Adipose tissue (tissue), 3 donors: ENCODE measurements at regions not wholly inside any gene's neighbourhood (a gene's known extent, or its start where the extent isn't known, plus 50 kb on each side); places are given as distances from the start of the nearest gene placed in this dataset.

Source experiments
- H3K27ac ChIP-seq: one replicate; pipeline ENCODE4 v1.5.1; 2013; ENCODE audit warnings: low read depth, low read length
- WGBS, 3 donors: extraction: QIAGEN DNeasy Blood & Tissue Kit; methylation state at CpG; one replicate each; pipeline ENCODE4 v1.1.7; 2013; 5-methylcytosine and 5-hydroxymethylcytosine counted together
- donor health status: healthy with polysubstance abuse.
- donor health status: Bipolar disorder and iron deficiency.
- donor health status: healthy.

DNA sequence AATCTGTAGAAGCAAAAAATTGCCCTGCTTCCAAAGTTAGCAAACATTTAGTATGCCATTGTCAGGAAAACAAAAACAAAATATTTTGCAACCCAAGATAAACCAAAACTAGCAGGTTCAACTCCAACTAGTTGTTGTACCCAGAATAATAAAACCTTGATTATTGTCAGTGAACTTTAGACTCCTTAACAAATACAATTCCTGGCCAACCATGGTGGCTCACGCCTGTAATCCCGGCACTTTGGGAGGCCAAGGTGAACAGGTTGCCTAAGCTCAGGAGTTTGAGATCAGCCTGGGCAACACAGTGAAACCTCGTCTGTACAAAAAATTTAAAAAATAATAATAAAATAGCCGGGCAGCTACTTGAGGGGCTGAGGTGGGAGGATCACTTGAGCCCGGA, 53.6 kb upstream of the EPCAM start:
- 86 to 89% (median 88%) methylated on average over 5 of the region's 5 CpGs for WGBS, 3 donors

DNA sequence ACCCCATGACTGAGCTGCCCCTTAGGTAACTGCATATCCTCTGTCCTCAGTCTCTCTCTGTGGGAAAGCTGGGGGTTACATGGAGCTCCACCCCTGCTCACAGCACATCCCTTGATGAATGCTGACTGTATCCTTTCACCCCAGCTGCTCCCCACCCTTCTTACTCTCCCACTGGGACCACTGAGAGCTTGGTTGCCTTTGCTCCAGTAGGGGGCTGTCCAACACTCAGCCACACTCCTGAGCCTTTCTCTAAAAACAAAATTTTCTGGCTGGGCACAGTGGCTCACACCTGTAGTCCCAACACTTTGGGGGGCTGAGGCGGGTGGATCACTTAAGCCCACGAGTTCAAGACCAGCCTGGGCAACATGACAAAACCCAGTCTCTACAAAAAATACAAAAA, 55.4 kb upstream of the EPCAM start:
- H3K27ac ChIP-seq = no peak overlapping the region
- WGBS, 3 donors = 77 to 93% (median 83%) methylated on average over 2 of the region's 2 CpGs

More for the DNA sequence above, 53.6 kb upstream of the EPCAM start:
- no peak overlapping the region for H3K27ac ChIP-seq

DNA sequence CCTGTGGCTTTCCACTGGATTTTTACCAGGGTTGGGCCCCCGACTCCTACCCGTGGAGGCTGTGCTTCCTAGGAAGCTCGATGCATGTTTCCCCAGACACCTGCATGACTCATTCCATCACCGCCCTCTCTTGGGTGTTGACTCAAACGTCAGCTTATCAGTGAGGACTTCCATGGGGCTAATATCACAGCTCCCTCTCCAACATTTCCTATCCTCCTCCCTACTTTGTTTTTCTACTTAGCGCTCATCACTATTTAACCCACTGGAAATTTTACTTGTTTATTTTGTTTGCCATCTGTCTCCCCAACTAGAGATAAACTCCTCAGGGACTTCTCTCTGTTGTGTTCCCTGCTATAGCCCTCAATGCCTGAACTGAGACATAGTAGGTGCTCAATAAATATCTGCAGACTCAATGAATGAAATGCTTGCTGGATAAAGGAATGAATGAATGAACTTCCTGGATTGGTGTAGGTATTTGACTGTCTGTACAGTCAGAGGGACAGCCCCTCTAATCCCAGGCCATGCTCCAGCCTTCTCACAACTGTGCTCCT, 55.9 kb upstream of the EPCAM start:
- WGBS, 3 donors = 52 to 64% (median 58%) methylated on average over 6 of the region's 6 CpGs
- no peak overlapping the region for H3K27ac ChIP-seq

DNA sequence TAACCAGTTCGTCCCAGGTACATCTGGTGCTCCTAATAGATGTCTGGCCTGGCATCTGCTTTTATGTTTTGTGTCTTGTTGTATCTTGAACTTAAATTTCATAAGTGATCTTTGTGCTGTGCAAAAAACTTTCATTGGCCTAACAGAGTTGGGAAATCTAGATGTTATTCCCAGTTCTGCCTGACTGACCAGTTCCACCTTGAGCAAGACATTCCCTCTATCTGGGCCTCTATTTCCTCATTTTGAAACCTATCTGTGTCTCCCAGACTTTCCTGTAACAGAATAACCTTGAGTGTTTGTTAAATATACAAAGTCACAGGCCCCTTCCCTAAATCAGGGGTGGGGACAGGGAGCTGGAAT, 56.6 kb upstream of the EPCAM start:
- WGBS, 3 donors = 84 to 93% (median 85%) methylated on average over 1 of the region's 1 CpG
- no peak overlapping the region for H3K27ac ChIP-seq

DNA sequence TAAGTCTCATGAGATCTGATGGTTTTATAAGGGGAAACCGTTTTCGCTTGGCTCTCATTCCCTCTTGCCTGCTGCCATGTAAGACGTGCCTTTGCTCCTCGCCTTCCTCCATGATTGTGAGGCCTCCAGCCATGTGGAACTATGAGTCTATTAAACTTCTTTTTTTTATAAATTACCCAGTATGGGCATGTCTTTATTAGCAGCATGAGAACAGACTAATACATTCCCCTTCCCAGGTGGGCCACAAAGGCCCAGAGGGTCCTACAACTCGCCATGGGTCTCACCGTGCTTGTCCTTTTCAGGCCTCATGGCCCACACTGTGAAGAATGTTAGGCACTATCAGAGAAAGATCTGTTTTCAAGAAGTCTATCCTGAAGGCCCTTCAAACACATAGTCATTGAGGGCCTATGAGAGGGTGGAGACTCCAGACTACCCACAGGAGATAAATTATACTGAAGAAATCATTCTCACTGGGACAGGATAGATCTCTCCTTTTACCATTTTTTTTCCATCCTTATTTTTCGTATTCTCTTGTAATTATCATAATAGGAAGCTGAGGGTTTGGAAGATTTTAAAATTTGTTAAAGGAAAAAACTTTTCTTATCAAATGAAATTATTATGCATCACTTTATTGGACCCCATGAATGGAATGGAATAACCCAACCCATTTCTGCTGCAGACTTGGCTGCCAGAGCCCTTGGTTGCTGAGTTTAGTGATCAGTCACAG, 57.2 kb upstream of the EPCAM start:
- H3K27ac ChIP-seq = no peak overlapping the region
- 89 to 94% (median 93%) methylated on average over 7 of the region's 7 CpGs for WGBS, 3 donors

DNA sequence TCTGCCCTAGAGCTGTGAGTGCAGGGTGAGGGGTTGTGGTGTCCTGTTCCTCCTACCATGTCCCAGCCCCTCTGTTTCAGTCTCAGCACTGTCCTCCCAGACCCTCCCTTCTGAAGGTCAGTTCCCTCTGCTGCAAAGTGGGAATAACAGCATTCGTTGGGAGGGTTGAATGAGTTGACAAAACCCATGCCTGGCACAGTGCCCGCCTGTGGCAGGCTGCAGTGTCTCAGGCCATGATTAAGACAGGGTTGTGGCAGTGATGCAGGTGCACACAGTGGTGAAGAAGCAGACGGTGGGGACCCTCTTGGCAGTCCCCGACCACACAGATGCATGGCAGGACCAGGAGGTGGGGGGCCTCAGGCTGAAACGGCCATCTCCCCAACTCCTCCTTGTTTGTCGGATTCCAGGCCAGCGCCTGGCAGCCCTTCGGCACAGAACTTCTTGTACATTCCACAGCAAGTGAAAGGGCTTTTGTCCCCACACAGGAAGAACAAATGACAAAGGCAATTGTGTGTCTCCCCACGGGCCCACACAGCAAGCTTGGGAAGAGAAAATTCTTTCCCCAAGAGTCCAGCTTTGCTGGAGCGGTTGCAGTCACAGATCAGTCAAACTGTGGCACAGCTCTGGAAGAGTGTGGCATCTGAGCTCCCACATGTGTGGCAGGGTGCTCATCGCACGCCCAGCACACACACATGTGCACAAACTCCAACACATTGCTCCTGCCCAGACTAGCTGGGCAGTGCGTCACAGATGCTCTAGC, 58.1 kb upstream of the EPCAM start:
- H3K27ac ChIP-seq = no peak overlapping the region
- 49 to 56% (median 55%) methylated on average over 13 of the region's 13 CpGs for WGBS, 3 donors

DNA sequence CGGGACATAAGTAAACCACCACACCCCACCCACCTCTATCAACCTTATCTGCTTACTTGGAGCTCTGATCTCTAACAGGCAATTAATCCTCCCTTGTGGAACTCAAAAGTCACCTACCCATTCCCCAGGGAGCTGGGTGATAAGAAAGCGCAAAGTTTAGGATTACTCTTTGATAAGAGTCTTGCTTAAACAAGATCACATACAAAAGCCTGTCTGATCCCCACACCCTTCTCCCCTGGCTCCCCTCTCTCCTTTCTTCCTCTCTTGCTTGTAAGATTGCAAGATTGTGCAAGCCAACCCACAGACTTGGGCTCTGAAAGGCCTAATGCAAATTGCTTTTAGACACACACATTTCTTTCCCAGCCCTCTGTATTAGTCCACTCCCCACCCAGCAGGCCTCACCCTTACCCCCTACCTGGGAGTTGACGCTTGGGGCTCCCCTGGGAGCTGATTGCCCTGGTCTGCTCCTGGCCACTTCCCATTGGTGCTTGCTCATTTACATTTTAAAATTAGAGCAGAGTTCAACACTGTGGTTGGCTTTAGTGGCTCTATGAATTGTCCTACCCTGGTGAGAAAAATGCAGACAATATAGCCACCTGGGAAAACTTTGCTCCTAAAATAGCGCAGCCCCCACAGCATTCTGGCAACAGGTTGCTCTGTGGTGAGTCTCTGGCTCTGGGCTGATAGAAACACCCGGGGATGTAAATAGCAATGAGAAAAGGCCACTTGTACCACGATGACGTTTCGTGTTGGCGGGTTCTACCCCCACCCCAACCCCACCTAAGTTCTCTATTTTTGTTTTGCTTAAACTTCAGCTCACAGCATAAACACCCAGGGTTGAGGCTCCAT, 58.9 kb upstream of the EPCAM start:
- 35 to 48% (median 39%) methylated on average over 9 of the region's 9 CpGs for WGBS, 3 donors
- H3K27ac ChIP-seq = peak overlapping the region; percentile 6

DNA sequence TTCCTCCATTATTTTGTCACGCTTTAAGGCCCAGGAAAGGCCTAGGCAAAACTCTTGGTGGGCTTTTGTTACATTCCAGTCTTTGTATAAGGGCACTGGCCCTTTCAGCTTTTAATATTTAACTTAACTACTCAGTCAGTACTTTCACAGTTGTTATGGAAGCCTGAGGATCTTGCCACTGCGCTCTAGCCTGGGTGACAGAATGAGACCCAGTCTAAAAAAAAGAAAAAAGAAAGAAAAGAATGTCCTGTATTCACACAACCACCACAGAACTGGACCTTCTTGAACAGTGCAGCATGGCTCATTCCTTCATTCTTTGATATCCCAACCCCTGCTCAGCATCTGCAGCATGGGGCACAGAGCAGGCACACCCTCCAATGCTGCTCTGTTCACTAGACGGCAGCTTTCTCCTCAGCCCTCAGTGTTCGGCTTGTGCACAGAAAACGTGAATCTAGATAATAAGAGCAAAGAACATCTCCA, 59.6 kb upstream of the EPCAM start:
- WGBS, 3 donors = 61 to 76% (median 75%) methylated on average over 5 of the region's 5 CpGs
- no peak overlapping the region for H3K27ac ChIP-seq

DNA sequence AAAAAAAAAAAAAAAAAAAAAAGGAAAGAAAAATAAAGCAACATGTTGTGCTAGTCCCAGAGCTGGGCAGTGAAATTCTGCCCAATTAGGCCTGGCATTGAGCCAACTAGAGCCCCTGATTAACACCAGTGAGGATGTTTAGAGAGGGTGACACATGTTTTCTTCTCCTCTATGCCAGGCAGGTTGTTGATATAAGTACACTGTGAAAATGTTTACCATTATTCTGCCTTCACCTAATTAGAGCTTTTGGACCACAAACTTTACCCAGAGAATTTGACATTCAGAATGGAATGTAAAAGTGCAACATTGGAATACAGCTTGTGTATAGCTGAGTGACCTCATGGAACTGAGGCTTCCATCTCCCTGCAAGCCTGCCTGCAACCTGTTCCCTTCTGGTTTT, 62.0 kb upstream of the EPCAM start:
- H3K27ac ChIP-seq = no peak overlapping the region

DNA sequence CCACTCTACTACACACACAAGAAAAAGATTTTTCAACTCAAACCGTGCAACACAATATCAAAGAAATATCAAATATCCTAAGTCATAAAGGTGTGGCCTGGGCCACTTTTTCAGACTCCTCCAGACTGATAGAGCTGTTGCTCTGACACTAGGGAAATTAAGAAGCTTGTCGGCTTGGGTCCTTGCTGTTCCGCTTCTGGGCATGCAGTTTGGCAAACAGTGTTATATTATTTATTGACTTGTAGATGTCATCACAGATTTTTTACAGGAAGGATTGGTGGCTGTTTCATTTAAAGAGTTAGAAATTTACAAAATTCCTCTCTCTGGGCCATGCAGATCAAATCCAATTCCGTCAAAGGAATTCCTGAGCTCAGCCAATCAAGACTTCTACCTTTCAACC, 64.5 kb upstream of the EPCAM start:
- H3K27ac ChIP-seq = no peak overlapping the region
- 49 to 78% (median 64%) methylated on average over 4 of the region's 4 CpGs for WGBS, 3 donors

DNA sequence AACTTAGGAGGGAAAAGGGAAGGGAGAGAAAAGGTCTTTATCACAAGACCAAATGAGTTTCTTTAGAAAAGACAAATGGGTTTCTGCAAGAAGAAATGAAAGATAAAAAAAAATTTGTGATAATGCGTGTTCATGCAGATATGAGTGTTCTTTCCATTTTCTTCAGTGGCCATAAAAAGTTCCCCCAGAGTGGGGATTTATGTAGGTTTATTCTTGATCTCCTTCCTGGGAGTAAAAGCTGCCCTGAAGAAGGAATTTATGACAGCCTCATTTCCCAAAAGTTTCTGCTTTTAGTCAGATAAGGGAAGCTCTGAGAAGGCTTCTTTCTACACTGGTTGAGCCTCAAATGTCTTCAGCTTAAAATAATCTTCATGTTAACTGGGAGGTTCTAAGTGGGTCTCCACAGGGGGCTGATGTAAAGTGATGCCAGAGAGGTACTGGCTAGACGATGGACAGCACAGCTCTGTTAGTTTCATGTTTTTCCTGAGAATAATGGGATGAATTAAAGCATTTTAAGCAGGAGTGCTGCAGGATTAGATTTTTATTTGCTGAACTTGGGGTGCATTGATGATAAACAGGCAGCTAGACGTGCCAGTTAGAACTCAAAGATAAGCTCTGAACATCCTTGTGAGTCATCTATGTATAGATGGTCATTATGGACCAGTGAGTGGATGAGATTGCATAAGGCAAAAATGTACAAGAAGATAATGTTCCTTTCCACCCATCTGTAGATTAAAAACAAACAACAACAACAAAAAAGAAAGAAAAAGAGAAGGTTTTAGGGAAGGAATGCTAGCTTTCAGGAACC, 65.6 kb upstream of the EPCAM start:
- WGBS, 3 donors = 52 to 56% (median 55%) methylated on average over 3 of the region's 3 CpGs
- no peak overlapping the region for H3K27ac ChIP-seq

DNA sequence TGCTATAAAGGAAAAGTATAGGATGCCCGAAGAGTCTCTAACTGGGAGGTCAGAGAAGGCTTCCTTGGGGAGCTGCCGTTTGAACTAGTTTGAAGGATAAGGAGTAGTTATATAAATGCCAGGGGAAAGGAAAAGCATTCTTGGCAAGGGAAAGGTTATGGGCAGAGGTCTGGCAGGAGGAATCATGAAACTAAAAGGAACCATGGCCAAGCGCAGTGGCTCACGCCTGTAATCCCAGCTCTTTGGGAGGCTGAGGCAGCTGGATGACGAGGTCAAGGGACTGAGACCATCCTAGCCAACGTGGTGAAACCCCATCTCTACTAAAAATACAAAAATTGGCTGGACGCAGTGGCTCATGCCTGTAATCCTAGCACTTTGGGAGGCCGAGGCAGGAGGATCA, 66.8 kb upstream of the EPCAM start:
- no peak overlapping the region for H3K27ac ChIP-seq
- WGBS, 3 donors = 64 to 78% (median 70%) methylated on average over 8 of the region's 8 CpGs

DNA sequence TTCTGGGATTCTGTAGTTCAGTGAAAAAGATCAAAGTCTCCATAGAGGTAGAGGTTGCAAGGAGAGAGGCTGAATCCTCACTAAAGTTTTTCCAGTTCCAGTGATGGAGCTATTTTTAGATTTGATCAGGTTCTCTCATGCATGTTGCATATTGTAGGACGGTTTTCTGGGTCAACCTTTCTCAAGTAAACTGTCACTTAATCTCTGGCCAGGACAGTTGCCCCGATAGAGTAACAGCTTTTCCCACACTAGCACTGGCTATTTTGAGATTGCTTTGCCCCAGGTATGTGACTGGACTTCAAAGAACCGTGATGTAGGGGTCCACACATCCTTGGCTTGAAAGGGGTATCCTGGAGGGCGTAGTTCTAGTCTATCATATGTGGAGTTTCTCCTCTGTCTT, 67.4 kb upstream of the EPCAM start:
- WGBS, 3 donors = 73 to 89% (median 86%) methylated on average over 4 of the region's 4 CpGs
- H3K27ac ChIP-seq = no peak overlapping the region

DNA sequence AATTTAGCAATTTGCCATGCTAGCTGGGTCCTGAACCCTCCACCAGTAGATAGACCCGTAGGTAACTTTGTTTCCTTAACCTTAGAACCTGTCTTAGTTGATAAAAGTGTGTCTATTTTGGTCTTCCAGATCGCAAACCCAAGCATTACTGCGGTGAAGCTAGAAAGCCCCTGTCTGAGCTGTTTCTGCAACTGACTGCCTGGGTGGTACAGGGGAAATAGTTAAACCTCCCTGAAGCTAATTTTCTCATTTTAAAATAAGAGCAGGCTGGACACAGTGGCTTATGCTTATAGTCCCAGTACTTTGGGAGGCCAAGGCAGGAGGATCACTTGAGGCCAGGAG, 67.9 kb upstream of the EPCAM start:
- WGBS, 3 donors = 67 to 74% (median 67%) methylated on average over 3 of the region's 3 CpGs
- H3K27ac ChIP-seq = no peak overlapping the region

DNA sequence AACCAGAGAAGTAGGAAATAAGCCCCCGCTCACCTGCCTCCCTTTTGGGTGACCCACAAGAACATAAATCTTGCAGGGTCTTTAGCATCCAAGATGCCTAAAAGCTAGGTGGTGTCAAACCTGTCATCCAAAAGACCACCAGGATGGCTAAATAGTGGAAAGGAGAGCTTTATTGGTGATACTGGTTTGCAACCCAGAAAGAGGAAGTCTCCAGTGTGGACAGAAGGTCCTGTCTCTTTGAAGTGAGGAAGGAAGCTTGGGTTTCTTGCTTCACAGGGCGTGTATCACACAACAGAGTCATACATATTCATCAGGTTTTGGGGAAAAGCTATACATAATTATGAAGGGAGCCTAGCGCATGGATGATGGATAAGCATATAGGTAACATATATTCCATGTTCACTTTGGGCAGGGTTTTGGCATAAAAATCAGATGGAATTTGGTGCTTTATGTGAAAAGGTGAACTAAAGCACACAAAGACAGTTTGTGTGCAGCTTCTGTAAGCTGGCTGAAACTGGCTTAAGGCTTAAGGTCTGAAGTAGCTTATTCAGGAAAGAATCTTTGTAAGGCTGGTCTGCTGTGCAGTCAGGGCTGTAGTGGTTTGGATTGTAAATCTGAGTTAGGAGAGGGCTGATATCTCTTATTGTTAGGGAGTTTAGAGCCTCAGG, 68.4 kb upstream of the EPCAM start:
- 51 to 88% (median 68%) methylated on average over 3 of the region's 3 CpGs for WGBS, 3 donors
- peak overlapping the region; percentile 17 for H3K27ac ChIP-seq

DNA sequence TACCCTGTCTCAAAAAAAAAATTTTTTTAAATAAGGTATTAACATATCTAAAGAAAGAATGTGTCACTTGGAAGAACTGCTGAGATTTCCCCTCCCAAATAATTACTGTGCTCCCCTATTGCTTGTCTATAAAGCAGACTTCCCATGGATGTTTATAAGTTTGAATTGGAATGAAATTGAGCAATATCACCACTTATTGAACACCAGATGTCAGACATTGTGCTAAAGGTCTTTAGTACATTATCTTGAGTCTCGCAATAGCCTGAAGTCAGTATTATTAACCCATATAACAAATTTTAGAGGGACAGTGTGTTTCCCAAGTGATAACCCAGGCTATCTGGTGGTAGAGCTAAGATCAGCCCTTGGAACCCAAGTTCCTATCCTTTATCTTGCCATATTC, 69.0 kb upstream of the EPCAM start:
- 63 to 91% (median 82%) methylated on average over 1 of the region's 1 CpG for WGBS, 3 donors
- H3K27ac ChIP-seq = peak overlapping the region; percentile 17

DNA sequence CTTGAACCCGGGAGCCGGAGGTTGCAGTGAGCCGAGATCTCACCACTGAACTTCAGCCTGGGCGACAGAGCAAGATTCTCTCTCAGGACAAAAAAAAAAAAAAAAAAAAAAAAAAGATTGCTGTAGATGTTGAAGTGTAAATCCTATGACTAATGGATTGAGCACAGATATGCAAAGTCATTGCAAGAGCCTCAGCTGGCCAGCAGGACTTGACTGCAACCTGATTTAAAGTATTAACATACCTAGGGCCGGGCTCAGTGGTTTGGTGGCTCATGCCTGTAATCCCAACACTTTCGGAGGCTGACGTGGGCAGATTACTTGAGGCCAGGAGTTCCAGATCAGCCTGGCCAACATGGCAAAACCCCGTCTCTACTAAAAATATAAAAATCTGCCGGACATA, 69.6 kb upstream of the EPCAM start:
- H3K27ac ChIP-seq = no peak overlapping the region
- WGBS, 3 donors = 74 to 90% (median 79%) methylated on average over 9 of the region's 9 CpGs

DNA sequence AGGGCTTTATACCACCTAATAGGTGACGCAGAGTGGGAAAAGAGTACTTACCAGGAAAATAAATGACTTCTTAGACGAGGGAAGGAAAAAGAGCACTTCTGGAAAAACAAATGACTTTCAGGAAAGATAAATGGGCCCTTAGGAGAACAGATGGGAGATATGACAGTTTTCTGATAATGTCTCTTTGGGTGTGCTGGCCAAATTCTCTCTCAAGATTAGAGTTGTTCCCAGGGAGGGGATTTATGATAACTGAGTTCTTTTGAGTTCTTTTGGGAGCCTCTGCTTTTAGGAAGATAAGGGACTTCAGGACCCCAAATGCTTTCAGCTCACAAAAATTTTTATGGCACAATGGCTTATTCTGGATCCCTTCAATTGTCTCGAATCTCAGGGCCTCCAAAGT, 70.3 kb upstream of the EPCAM start:
- no peak overlapping the region for H3K27ac ChIP-seq
- WGBS, 3 donors = 64 to 73% (median 72%) methylated on average over 3 of the region's 3 CpGs
